Osteocyte (in vitro differentiated cells): ENCODE measurements at regions not wholly inside any gene's neighbourhood (a gene's known extent, or its start where the extent isn't known, plus 50 kb on each side); places are given as distances from the start of the nearest gene placed in this dataset.

Source experiments
- DNase-seq: peaks from one replicate; pipeline ENCODE4 v3.0.0; 2021; ENCODE audit warnings: mixed read lengths; ENCODE audit not compliant: unreplicated experiment; ENCODE audit errors: extremely low spot score
- H3K27ac Mint-ChIP-seq: one replicate; pipeline ENCODE4 v1.8.0; 2021; ENCODE audit warnings: mild to moderate bottlenecking, mixed read lengths; ENCODE audit not compliant: unreplicated experiment
- H3K27me3 Mint-ChIP-seq: one replicate; pipeline ENCODE4 v1.8.0; 2021; ENCODE audit warnings: mixed read lengths; ENCODE audit not compliant: unreplicated experiment
- H3K36me3 Mint-ChIP-seq: one replicate; pipeline ENCODE4 v1.8.0; 2021; ENCODE audit warnings: mixed read lengths; ENCODE audit not compliant: unreplicated experiment
- H3K4me1 Mint-ChIP-seq: one replicate; pipeline ENCODE4 v1.8.0; 2021; ENCODE audit warnings: mixed read lengths; ENCODE audit not compliant: unreplicated experiment
- H3K4me3 Mint-ChIP-seq: one replicate; pipeline ENCODE4 v1.8.0; 2021; ENCODE audit warnings: mild to moderate bottlenecking, moderate library complexity, mixed read lengths; ENCODE audit not compliant: unreplicated experiment
- H3K9me3 Mint-ChIP-seq: one replicate; pipeline ENCODE4 v1.8.0; 2021; ENCODE audit warnings: mixed read lengths; ENCODE audit not compliant: unreplicated experiment
- CTCF ChIP-seq: fragments of 200-600 bp; sonication (generic); IDR thresholded peaks from 2 replicates; pipeline ENCODE4 v1.5.0; 2021; ENCODE audit warnings: antibody characterized with exemption, mild to moderate bottlenecking, moderate library complexity

- DNase-seq: no peak
- Mint-ChIP-seq H3K36me3 (no peaks in the 10 kb centered on the region), H3K27me3 (peaks cover 15% of the 10 kb centered on the region), H3K9me3 (no peaks in the 10 kb centered on the region), H3K4me1 (no peaks in the 10 kb centered on the region), H3K27ac (no peak overlapping the region), H3K4me3 (no peak overlapping the region)
- TF ChIP-seq CTCF: no peak
Measured at GRCh38 chr5:167167191-167167795, 1124.2 kb upstream of the WWC1 start.

GRCh38 chr5:167168971-167169370, 1122.5 kb upstream of the WWC1 start:
- H3K36me3 Mint-ChIP-seq: no peaks in the 10 kb centered on the region

GRCh38 chr5:167171056-167171455, 1120.4 kb upstream of the WWC1 start:
- no peak for DNase-seq
- Mint-ChIP-seq H3K27me3 (peaks cover 4% of the 10 kb centered on the region), H3K36me3 (no peaks in the 10 kb centered on the region), H3K9me3 (no peaks in the 10 kb centered on the region), H3K4me3 (no peak overlapping the region), H3K4me1 (no peaks in the 10 kb centered on the region), H3K27ac (no peak overlapping the region)
- TF ChIP-seq CTCF: no peak

More at GRCh38 chr5:167168971-167169370, 1122.5 kb upstream of the WWC1 start:
- no peak overlapping the region for H3K27ac Mint-ChIP-seq
- H3K4me3 Mint-ChIP-seq: no peak overlapping the region
- no peaks in the 10 kb centered on the region for H3K9me3 Mint-ChIP-seq
- no peak for TF ChIP-seq CTCF
- H3K4me1 Mint-ChIP-seq: no peaks in the 10 kb centered on the region
- no peak for DNase-seq
- H3K27me3 Mint-ChIP-seq: peaks cover 12% of the 10 kb centered on the region

- DNase-seq: no peak
- H3K27me3 Mint-ChIP-seq: peaks cover 13% of the 10 kb centered on the region
- no peak overlapping the region for H3K4me3 Mint-ChIP-seq
- H3K27ac Mint-ChIP-seq: no peak overlapping the region
- H3K4me1 Mint-ChIP-seq: no peaks in the 10 kb centered on the region
- H3K36me3 Mint-ChIP-seq: no peaks in the 10 kb centered on the region
- no peak for TF ChIP-seq CTCF
- H3K9me3 Mint-ChIP-seq: no peaks in the 10 kb centered on the region
Measured at GRCh38 chr5:167177736-167178135, 1113.7 kb upstream of the WWC1 start.

- Mint-ChIP-seq H3K27me3 (peaks cover 19% of the 10 kb centered on the region), H3K4me3 (no peak overlapping the region), H3K36me3 (no peaks in the 10 kb centered on the region), H3K27ac (no peak overlapping the region), H3K9me3 (no peaks in the 10 kb centered on the region), H3K4me1 (no peaks in the 10 kb centered on the region)
- no peak for DNase-seq
- TF ChIP-seq CTCF: no peak
Measured at GRCh38 chr5:167180906-167181305, 1110.5 kb upstream of the WWC1 start.
